ENCODE measurements at regions not wholly inside any gene's neighbourhood (a gene's known extent, or its start where the extent isn't known, plus 50 kb on each side); places are given as distances from the start of the nearest gene placed in this dataset.
"Not testable (repeated sequence)": the region's sequence is repeated elsewhere in the genome, so short reads cannot be mapped to it uniquely, and the experiment has no call there.

DNA sequence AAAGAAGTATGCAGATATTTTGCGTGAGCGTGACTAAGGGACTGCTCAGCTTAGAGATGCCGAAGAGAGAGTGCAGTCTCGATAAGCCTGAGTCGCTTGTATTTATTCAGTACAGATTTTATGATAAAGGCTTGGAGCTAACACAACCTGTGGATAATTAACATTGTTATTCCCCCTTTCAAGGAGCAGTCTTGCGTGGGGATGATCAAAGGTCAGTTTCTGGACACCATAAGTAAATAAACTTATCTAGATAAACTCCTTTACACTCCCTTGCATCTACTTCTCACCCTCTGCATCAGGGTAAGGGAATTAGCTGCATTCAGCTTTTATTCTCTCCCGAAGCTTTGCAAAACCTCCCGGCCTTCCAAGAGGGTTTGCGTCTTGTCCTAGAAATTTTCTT, 357.8 kb upstream of the ST8SIA4 start:
- H3K4me1 Mint-ChIP-seq = no peaks in the 10 kb centered on the region
- H3K36me3 Mint-ChIP-seq = no peaks in the 10 kb centered on the region
- no peak for DNase-seq
- no peak overlapping the region for H3K27ac ChIP-seq (ENCODE audit: insufficient read depth, low read length, poor library complexity, severe bottlenecking)
- no peaks in the 10 kb centered on the region for H3K27me3 ChIP-seq (ENCODE audit: control insufficient read depth, insufficient read depth, low read length)
- no peak overlapping the region for H3K4me3 ChIP-seq (ENCODE audit: low read depth, low read length)
- no peaks in the 10 kb centered on the region for H3K4me1 ChIP-seq (ENCODE audit: control insufficient read depth, insufficient read depth, low read length, poor library complexity, severe bottlenecking)
- no peak overlapping the region for H3K4me3 Mint-ChIP-seq
- no peaks in the 10 kb centered on the region for H3K27me3 Mint-ChIP-seq
- no peaks in the 10 kb centered on the region for H3K36me3 ChIP-seq (ENCODE audit: control insufficient read depth, insufficient read depth, low read length)
- no peaks in the 10 kb centered on the region for H3K9me3 ChIP-seq (ENCODE audit: control insufficient read depth in 2 of 2, low read length in 2 of 2)
- no peak for ATAC-seq (ENCODE audit: low read depth in 2 of 2)
- H3K27ac Mint-ChIP-seq = no peak overlapping the region
- peaks cover 0 to 7% (median 2%) of the 10 kb centered on the region in 7 donors for H3K9me3 Mint-ChIP-seq

GRCh38 chr5:101253096-101253495, 350.0 kb upstream of the ST8SIA4 start:
- ATAC-seq (ENCODE audit: low read depth in 2 of 2) = no peak
- H3K9me3 Mint-ChIP-seq = peaks cover 0 to 3% (median under 1%) of the 10 kb centered on the region in 7 donors
- no peak overlapping the region for H3K4me3 ChIP-seq (ENCODE audit: low read depth, low read length)

GRCh38 chr5:101244621-101245020, 341.5 kb upstream of the ST8SIA4 start:
- H3K27ac Mint-ChIP-seq = no peak overlapping the region
- Histone ChIP-seq H3K4me3 (ENCODE audit: low read depth, low read length) (no peak overlapping the region), H3K36me3 (ENCODE audit: control insufficient read depth, insufficient read depth, low read length) (no peaks in the 10 kb centered on the region), H3K27me3 (ENCODE audit: control insufficient read depth, insufficient read depth, low read length) (no peaks in the 10 kb centered on the region), H3K9me3 (ENCODE audit: control insufficient read depth in 2 of 2, low read length in 2 of 2) (no peaks in the 10 kb centered on the region), H3K4me1 (ENCODE audit: control insufficient read depth, insufficient read depth, low read length, poor library complexity, severe bottlenecking) (no peaks in the 10 kb centered on the region), H3K27ac (ENCODE audit: insufficient read depth, low read length, poor library complexity, severe bottlenecking) (no peak overlapping the region)
- DNase-seq = no peak
- peaks cover 0 to 13% (median 6%) of the 10 kb centered on the region in 7 donors for H3K9me3 Mint-ChIP-seq
- H3K36me3 Mint-ChIP-seq = no peaks in the 10 kb centered on the region
- no peak for ATAC-seq (ENCODE audit: low read depth in 2 of 2)
- H3K4me3 Mint-ChIP-seq = no peak overlapping the region
- H3K27me3 Mint-ChIP-seq = no peaks in the 10 kb centered on the region
- no peaks in the 10 kb centered on the region for H3K4me1 Mint-ChIP-seq

More at GRCh38 chr5:101253096-101253495, 350.0 kb upstream of the ST8SIA4 start:
- H3K4me3 Mint-ChIP-seq = no peak overlapping the region
- H3K4me1 ChIP-seq (ENCODE audit: control insufficient read depth, insufficient read depth, low read length, poor library complexity, severe bottlenecking) = no peaks in the 10 kb centered on the region
- no peaks in the 10 kb centered on the region for H3K27me3 Mint-ChIP-seq
- H3K27ac ChIP-seq (ENCODE audit: insufficient read depth, low read length, poor library complexity, severe bottlenecking) = no peak overlapping the region
- no peaks in the 10 kb centered on the region for H3K9me3 ChIP-seq (ENCODE audit: control insufficient read depth in 2 of 2, low read length in 2 of 2)
- H3K4me1 Mint-ChIP-seq = no peaks in the 10 kb centered on the region
- no peaks in the 10 kb centered on the region for H3K27me3 ChIP-seq (ENCODE audit: control insufficient read depth, insufficient read depth, low read length)
- H3K36me3 Mint-ChIP-seq = no peaks in the 10 kb centered on the region
- no peak overlapping the region for H3K27ac Mint-ChIP-seq
- no peak for DNase-seq
- H3K36me3 ChIP-seq (ENCODE audit: control insufficient read depth, insufficient read depth, low read length) = no peaks in the 10 kb centered on the region

DNA sequence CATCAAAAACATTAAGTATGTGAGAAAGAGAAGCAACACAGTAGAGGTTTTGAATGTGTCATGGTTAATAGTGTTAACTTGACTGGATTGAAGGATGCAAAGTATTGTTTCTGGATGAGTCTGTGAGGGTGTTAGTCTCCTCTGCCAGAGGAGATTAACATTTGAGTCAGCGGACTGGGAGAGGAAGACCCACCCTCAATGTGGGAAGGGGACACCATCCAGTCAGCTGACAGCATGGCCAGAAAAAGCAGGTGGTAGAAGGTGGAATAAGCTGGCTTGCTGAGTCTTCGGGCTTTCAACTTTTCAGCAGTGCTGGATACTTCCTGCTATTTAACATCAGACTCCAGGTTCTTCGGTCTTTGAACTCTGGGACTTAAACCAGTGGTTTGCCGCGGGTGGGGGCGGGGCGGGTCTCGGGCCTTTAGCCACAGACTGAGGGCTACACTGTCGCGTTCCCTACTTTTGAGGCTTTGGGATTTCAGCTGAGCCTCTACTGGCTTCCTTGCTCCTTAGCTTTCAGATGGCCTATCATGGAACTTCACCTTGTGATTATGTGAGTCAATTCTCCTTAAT, 309.9 kb upstream of the ST8SIA4 start:
- H3K27me3 Mint-ChIP-seq = peaks cover 10% of the 10 kb centered on the region
- Histone ChIP-seq H3K9me3 (ENCODE audit: control insufficient read depth in 2 of 2, low read length in 2 of 2) (no peaks in the 10 kb centered on the region), H3K27ac (ENCODE audit: insufficient read depth, low read length, poor library complexity, severe bottlenecking) (no peak overlapping the region), H3K4me3 (ENCODE audit: low read depth, low read length) (no peak overlapping the region), H3K27me3 (ENCODE audit: control insufficient read depth, insufficient read depth, low read length) (no peaks in the 10 kb centered on the region), H3K4me1 (ENCODE audit: control insufficient read depth, insufficient read depth, low read length, poor library complexity, severe bottlenecking) (no peaks in the 10 kb centered on the region), H3K36me3 (ENCODE audit: control insufficient read depth, insufficient read depth, low read length) (no peaks in the 10 kb centered on the region)
- no peaks in the 10 kb centered on the region for H3K36me3 Mint-ChIP-seq
- peaks cover 0 to 7% (median 0%) of the 10 kb centered on the region in 7 donors for H3K9me3 Mint-ChIP-seq
- H3K4me3 Mint-ChIP-seq = no peak overlapping the region
- no peak overlapping the region for H3K27ac Mint-ChIP-seq
- no peak for ATAC-seq (ENCODE audit: low read depth in 2 of 2)
- DNase-seq = no peak
- H3K4me1 Mint-ChIP-seq = no peaks in the 10 kb centered on the region

DNA sequence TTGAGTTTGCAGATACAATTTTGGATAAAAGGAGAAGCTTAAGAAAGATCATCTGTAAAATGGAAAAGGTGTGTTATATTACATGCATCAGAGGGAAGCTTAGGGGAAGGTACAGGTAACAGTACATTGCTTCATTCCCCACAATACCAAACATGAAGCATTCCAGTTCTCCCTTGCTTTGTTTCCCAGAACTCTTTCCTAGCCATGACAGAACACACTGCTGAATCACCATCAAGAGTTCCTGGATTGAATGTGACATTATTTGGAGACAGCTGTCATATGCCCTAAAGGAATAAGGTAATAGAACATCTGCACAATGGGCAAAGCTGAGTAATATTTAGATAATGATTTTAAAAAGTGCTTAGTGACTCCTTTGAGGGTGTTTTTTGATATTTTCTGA, 303.5 kb upstream of the ST8SIA4 start:
- Mint-ChIP-seq H3K9me3 (peaks cover 0 to 2% (median 0%) of the 10 kb centered on the region in 7 donors), H3K36me3 (no peaks in the 10 kb centered on the region), H3K4me3 (no peak overlapping the region), H3K27me3 (peaks cover 5% of the 10 kb centered on the region), H3K4me1 (no peaks in the 10 kb centered on the region), H3K27ac (no peak overlapping the region)
- DNase-seq (no peak), ATAC-seq (ENCODE audit: low read depth in 2 of 2) (no peak)
- Histone ChIP-seq H3K27ac (ENCODE audit: insufficient read depth, low read length, poor library complexity, severe bottlenecking) (no peak overlapping the region), H3K36me3 (ENCODE audit: control insufficient read depth, insufficient read depth, low read length) (no peaks in the 10 kb centered on the region), H3K9me3 (ENCODE audit: control insufficient read depth in 2 of 2, low read length in 2 of 2) (no peaks in the 10 kb centered on the region), H3K27me3 (ENCODE audit: control insufficient read depth, insufficient read depth, low read length) (peaks cover 2% of the 10 kb centered on the region), H3K4me1 (ENCODE audit: control insufficient read depth, insufficient read depth, low read length, poor library complexity, severe bottlenecking) (no peaks in the 10 kb centered on the region), H3K4me3 (ENCODE audit: low read depth, low read length) (no peak overlapping the region)

- H3K27me3 ChIP-seq (ENCODE audit: control insufficient read depth, insufficient read depth, low read length); H3K9me3 ChIP-seq (ENCODE audit: control insufficient read depth in 2 of 2, low read length in 2 of 2); H3K4me3 Mint-ChIP-seq; ATAC-seq (ENCODE audit: low read depth in 2 of 2); H3K27ac Mint-ChIP-seq; H3K27ac ChIP-seq (ENCODE audit: insufficient read depth, low read length, poor library complexity, severe bottlenecking); DNase-seq; H3K4me1 Mint-ChIP-seq; H3K36me3 Mint-ChIP-seq; H3K27me3 Mint-ChIP-seq; H3K4me1 ChIP-seq (ENCODE audit: control insufficient read depth, insufficient read depth, low read length, poor library complexity, severe bottlenecking); H3K4me3 ChIP-seq (ENCODE audit: low read depth, low read length); H3K36me3 ChIP-seq (ENCODE audit: control insufficient read depth, insufficient read depth, low read length); H3K9me3 Mint-ChIP-seq: not testable (repeated sequence)
These were observed 302.0 kb upstream of the ST8SIA4 start for GRCh38 chr5:101205065-101205464.

GRCh38 chr5:101180365-101180764, 277.3 kb upstream of the ST8SIA4 start:
- ATAC-seq (ENCODE audit: low read depth in 2 of 2); H3K9me3 Mint-ChIP-seq; H3K4me1 Mint-ChIP-seq; H3K36me3 ChIP-seq (ENCODE audit: control insufficient read depth, insufficient read depth, low read length); H3K4me3 Mint-ChIP-seq; H3K36me3 Mint-ChIP-seq; H3K27me3 Mint-ChIP-seq; H3K4me3 ChIP-seq (ENCODE audit: low read depth, low read length); H3K4me1 ChIP-seq (ENCODE audit: control insufficient read depth, insufficient read depth, low read length, poor library complexity, severe bottlenecking); DNase-seq; H3K27ac ChIP-seq (ENCODE audit: insufficient read depth, low read length, poor library complexity, severe bottlenecking); H3K9me3 ChIP-seq (ENCODE audit: control insufficient read depth in 2 of 2, low read length in 2 of 2); H3K27ac Mint-ChIP-seq; H3K27me3 ChIP-seq (ENCODE audit: control insufficient read depth, insufficient read depth, low read length): not testable (repeated sequence)

DNA sequence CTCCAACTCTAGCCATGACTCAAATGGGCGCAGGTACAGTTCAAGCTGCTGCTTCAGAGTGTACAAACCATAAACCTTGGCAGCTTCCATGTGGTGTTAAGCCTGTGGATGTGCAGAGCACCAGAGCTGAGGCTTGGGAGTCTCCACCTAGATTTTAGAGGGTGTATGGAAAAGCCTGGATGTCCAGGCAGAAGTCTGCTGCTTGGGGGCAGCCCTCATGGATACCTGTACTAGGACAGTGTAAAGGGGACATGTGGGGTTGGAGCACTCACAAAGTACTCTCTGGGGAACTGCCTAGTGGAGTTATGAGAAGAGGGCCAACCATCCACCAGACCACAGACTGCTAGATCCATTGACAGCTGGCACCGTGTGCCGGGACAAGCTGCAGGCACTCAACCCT, 273.5 kb upstream of the ST8SIA4 start:
- DNase-seq (no peak), ATAC-seq (ENCODE audit: low read depth in 2 of 2) (no peak)
- no peaks in the 10 kb centered on the region for H3K27me3 Mint-ChIP-seq
- Histone ChIP-seq H3K27ac (ENCODE audit: insufficient read depth, low read length, poor library complexity, severe bottlenecking) (no peak overlapping the region), H3K4me3 (ENCODE audit: low read depth, low read length) (no peak overlapping the region), H3K4me1 (ENCODE audit: control insufficient read depth, insufficient read depth, low read length, poor library complexity, severe bottlenecking) (no peaks in the 10 kb centered on the region), H3K36me3 (ENCODE audit: control insufficient read depth, insufficient read depth, low read length) (no peaks in the 10 kb centered on the region), H3K27me3 (ENCODE audit: control insufficient read depth, insufficient read depth, low read length) (no peaks in the 10 kb centered on the region), H3K9me3 (ENCODE audit: control insufficient read depth in 2 of 2, low read length in 2 of 2) (peaks cover 0 to 5% of the 10 kb centered on the region in 2 experiments)
- peaks cover 0 to 10% (median 5%) of the 10 kb centered on the region in 7 donors for H3K9me3 Mint-ChIP-seq
- H3K4me3 Mint-ChIP-seq = no peak overlapping the region
- H3K4me1 Mint-ChIP-seq = no peaks in the 10 kb centered on the region
- H3K27ac Mint-ChIP-seq = no peak overlapping the region
- no peaks in the 10 kb centered on the region for H3K36me3 Mint-ChIP-seq
